ENCODE measurements at regions not wholly inside any gene's neighbourhood (a gene's known extent, or its start where the extent isn't known, plus 50 kb on each side); places are given as distances from the start of the nearest gene placed in this dataset.

DNA sequence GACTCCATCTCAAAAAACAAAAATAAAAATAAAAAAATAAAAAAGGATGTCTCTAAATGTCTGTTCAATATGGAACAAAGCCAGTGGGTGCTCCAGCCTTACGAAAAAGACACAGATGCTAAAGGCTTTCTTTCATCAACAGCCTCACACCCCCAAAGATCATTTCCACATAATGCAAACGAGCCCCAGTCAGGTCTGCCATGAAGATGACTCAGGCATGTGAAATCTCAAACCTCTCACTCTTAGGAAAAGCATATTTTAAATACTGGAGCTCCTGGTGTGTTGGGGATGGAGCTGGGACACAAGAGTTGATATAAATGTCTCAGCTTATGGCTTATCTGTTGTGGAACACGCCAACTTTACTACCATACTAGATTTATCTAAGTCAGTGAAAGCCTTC is 49.9 kb upstream of the PLXNC1 start:
- Histone ChIP-seq H3K36me3 (ENCODE audit: control insufficient read depth in 1 of 2, insufficient read depth in 2 of 2, low read length in 2 of 2) (no peaks in the 10 kb centered on the region), H3K27ac (ENCODE audit: low read depth, low read length) (no peak overlapping the region), H3K9me2 (ENCODE audit: insufficient read depth) (no peaks in the 10 kb centered on the region), H3K27me3 (ENCODE audit: insufficient read depth, low read length) (no peaks in the 10 kb centered on the region), H2AFZ (ENCODE audit: low read depth, low read length, poor library complexity, severe bottlenecking) (no peak overlapping the region), H3K4me3 (replicated peaks in 1 of 2; ENCODE audit: low read depth in 1 of 2, low read length in 2 of 2) (no peak overlapping the region), H3K4me1 (ENCODE audit: control insufficient read depth in 1 of 2, insufficient read depth in 2 of 2, low read length in 2 of 2) (peaks cover 6 to 18% of the 10 kb centered on the region in 2 experiments), H3K79me2 (ENCODE audit: insufficient read depth, low read length) (no peaks in the 10 kb centered on the region), H4K20me1 (ENCODE audit: insufficient read depth) (no peaks in the 10 kb centered on the region), H3K9ac (ENCODE audit: low read length) (no peak overlapping the region), H3K4me2 (ENCODE audit: low read length) (no peak overlapping the region), H3K9me3 (ENCODE audit: control insufficient read depth in 1 of 2, insufficient read depth in 1 of 2, low read depth in 1 of 2, low read length in 2 of 2) (no peaks in the 10 kb centered on the region)
- ChIA-PET POLR2A (no interaction called here), RAD21 (ENCODE audit: low non-redundant PET in 1 of 2, low total read pairs in 2 of 2, uncharacterized antibody in 2 of 2, unreplicated experiment in 2 of 2) (no interaction called here), CTCF (no interaction called here)
- no TSS peak for BruUV-seq (replicated peaks)
- no peak for ATAC-seq
- intact Hi-C loops (cut with micrococcal nuclease) = no loop called here
- TF ChIP-seq SRF (IDR thresholded peaks at IDR 0.05; ENCODE audit: low read depth) = no peak
- TF ChIP-seq, protein P1, sequence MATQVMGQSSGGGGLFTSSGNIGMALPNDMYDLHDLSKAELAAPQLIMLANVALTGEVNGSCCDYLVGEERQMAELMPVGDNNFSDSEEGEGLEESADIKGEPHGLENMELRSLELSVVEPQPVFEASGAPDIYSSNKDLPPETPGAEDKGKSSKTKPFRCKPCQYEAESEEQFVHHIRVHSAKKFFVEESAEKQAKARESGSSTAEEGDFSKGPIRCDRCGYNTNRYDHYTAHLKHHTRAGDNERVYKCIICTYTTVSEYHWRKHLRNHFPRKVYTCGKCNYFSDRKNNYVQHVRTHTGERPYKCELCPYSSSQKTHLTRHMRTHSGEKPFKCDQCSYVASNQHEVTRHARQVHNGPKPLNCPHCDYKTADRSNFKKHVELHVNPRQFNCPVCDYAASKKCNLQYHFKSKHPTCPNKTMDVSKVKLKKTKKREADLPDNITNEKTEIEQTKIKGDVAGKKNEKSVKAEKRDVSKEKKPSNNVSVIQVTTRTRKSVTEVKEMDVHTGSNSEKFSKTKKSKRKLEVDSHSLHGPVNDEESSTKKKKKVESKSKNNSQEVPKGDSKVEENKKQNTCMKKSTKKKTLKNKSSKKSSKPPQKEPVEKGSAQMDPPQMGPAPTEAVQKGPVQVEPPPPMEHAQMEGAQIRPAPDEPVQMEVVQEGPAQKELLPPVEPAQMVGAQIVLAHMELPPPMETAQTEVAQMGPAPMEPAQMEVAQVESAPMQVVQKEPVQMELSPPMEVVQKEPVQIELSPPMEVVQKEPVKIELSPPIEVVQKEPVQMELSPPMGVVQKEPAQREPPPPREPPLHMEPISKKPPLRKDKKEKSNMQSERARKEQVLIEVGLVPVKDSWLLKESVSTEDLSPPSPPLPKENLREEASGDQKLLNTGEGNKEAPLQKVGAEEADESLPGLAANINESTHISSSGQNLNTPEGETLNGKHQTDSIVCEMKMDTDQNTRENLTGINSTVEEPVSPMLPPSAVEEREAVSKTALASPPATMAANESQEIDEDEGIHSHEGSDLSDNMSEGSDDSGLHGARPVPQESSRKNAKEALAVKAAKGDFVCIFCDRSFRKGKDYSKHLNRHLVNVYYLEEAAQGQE (IDR thresholded peaks at IDR 0.05; ENCODE audit: low read depth) = no peak
- TF ChIP-seq, protein P2, sequence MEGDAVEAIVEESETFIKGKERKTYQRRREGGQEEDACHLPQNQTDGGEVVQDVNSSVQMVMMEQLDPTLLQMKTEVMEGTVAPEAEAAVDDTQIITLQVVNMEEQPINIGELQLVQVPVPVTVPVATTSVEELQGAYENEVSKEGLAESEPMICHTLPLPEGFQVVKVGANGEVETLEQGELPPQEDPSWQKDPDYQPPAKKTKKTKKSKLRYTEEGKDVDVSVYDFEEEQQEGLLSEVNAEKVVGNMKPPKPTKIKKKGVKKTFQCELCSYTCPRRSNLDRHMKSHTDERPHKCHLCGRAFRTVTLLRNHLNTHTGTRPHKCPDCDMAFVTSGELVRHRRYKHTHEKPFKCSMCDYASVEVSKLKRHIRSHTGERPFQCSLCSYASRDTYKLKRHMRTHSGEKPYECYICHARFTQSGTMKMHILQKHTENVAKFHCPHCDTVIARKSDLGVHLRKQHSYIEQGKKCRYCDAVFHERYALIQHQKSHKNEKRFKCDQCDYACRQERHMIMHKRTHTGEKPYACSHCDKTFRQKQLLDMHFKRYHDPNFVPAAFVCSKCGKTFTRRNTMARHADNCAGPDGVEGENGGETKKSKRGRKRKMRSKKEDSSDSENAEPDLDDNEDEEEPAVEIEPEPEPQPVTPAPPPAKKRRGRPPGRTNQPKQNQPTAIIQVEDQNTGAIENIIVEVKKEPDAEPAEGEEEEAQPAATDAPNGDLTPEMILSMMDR (IDR thresholded peaks at IDR 0.05 in 2 of 3, conservative IDR thresholded peaks at IDR 0.05 in 1 of 3; ENCODE audit: borderline replicate concordance in 1 of 3, insufficient read depth in 1 of 3, low read depth in 2 of 3, low read length in 2 of 3) = no peak
- TF ChIP-seq EZH2phosphoT487 (IDR thresholded peaks at IDR 0.05; ENCODE audit: borderline replicate concordance) = no peak
- no peak for TF ChIP-seq POLR2A (IDR thresholded peaks at IDR 0.05; ENCODE audit: borderline replicate concordance, extremely low read depth, insufficient read depth, insufficient read length)
- TF ChIP-seq, protein P3, sequence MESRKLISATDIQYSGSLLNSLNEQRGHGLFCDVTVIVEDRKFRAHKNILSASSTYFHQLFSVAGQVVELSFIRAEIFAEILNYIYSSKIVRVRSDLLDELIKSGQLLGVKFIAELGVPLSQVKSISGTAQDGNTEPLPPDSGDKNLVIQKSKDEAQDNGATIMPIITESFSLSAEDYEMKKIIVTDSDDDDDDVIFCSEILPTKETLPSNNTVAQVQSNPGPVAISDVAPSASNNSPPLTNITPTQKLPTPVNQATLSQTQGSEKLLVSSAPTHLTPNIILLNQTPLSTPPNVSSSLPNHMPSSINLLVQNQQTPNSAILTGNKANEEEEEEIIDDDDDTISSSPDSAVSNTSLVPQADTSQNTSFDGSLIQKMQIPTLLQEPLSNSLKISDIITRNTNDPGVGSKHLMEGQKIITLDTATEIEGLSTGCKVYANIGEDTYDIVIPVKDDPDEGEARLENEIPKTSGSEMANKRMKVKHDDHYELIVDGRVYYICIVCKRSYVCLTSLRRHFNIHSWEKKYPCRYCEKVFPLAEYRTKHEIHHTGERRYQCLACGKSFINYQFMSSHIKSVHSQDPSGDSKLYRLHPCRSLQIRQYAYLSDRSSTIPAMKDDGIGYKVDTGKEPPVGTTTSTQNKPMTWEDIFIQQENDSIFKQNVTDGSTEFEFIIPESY (IDR thresholded peaks at IDR 0.05; ENCODE audit: extremely low read depth, insufficient replicate concordance, low read length) = no peak
- TF ChIP-seq, protein P4, sequence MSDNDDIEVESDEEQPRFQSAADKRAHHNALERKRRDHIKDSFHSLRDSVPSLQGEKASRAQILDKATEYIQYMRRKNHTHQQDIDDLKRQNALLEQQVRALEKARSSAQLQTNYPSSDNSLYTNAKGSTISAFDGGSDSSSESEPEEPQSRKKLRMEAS (IDR thresholded peaks at IDR 0.05) = no peak
- DNase-seq (ENCODE audit: low read depth, low spot score) = no peak

All from HCT116 (cell line).